DND-41 (cell line): ENCODE measurements at regions not wholly inside any gene's neighbourhood (a gene's known extent, or its start where the extent isn't known, plus 50 kb on each side); places are given as distances from the start of the nearest gene placed in this dataset.

Source experiments
- ATAC-seq: fragments of 200-7000 bp; cut with Tn5 transposase; 3 replicates; pipeline ENCODE4 v1.9.1; 2021; ENCODE audit warnings: low read depth; ENCODE audit not compliant: insufficient read depth
- DNase-seq: peaks from one replicate; pipeline ENCODE4 v3.0.0-alpha.2; 2020
- H2AFZ ChIP-seq: 2 replicates; pipeline ENCODE4 v1.6.0; 2012; ENCODE audit warnings: low read depth, low read length
- H3K27ac ChIP-seq: 2 replicates; pipeline ENCODE4 v1.5.1; 2012; ENCODE audit warnings: low read length, inconsistent platforms
- H3K27me3 ChIP-seq: fragments of 200-600 bp; sonication (generic); 2 replicates; pipeline ENCODE4 v1.6.0; 2012; ENCODE audit warnings: low read length, mild to moderate bottlenecking, inconsistent platforms; ENCODE audit not compliant: insufficient read depth, poor library complexity
- H3K36me3 ChIP-seq: 2 replicates; pipeline ENCODE4 v1.5.1; 2012; ENCODE audit warnings: low read length, inconsistent platforms; ENCODE audit not compliant: insufficient read depth
- H3K4me1 ChIP-seq: 2 replicates; pipeline ENCODE4 v1.5.1; 2012; ENCODE audit warnings: mild to moderate bottlenecking, low read length; ENCODE audit not compliant: insufficient read depth
- H3K4me2 ChIP-seq: 2 replicates; pipeline ENCODE4 v1.6.0; 2012; ENCODE audit warnings: mild to moderate bottlenecking, moderate library complexity, low read length, inconsistent platforms; ENCODE audit not compliant: insufficient read depth
- H3K4me3 ChIP-seq, 2 experiments: fragments of 200-600 bp in 1 of 2; shearing (Covaris generic) in 1 of 2; 2 replicates each; pipeline ENCODE4 v1.5.1; 2012 to 2016; ENCODE audit warnings: inconsistent platforms in 2 of 2, low read length in 2 of 2, mild to moderate bottlenecking in 2 of 2, low read depth in 1 of 2, moderate library complexity in 1 of 2
- H3K79me2 ChIP-seq: 2 replicates; pipeline ENCODE4 v1.6.0; 2012; ENCODE audit warnings: low read length, inconsistent platforms; ENCODE audit not compliant: insufficient read depth
- H3K9ac ChIP-seq: 2 replicates; pipeline ENCODE4 v1.6.0; 2012; ENCODE audit warnings: low read depth, mild to moderate bottlenecking, inconsistent platforms, low read length, moderate library complexity
- H3K9me3 ChIP-seq: 2 replicates; pipeline ENCODE4 v1.5.1; 2012; ENCODE audit warnings: low read length, moderate library complexity, mild to moderate bottlenecking, inconsistent platforms; ENCODE audit not compliant: insufficient read depth, severe bottlenecking
- H4K20me1 ChIP-seq: 2 replicates; pipeline ENCODE4 v1.6.0; 2012; ENCODE audit warnings: low read length; ENCODE audit not compliant: insufficient read depth
- EZH2 ChIP-seq: IDR thresholded peaks from 3 replicates; pipeline ENCODE4 v1.6.1; 2012; ENCODE audit warnings: borderline replicate concordance, low read depth, mild to moderate bottlenecking, moderate library complexity, low read length, inconsistent platforms; ENCODE audit not compliant: severe bottlenecking
- TF ChIP-seq, protein P1 (sequence below): IDR thresholded peaks from 2 replicates; pipeline ENCODE4 v1.5.1; 2012; ENCODE audit warnings: borderline replicate concordance, low read length, moderate library complexity, mild to moderate bottlenecking; ENCODE audit not compliant: poor library complexity, severe bottlenecking; ENCODE audit errors: extremely low read depth

DNA sequence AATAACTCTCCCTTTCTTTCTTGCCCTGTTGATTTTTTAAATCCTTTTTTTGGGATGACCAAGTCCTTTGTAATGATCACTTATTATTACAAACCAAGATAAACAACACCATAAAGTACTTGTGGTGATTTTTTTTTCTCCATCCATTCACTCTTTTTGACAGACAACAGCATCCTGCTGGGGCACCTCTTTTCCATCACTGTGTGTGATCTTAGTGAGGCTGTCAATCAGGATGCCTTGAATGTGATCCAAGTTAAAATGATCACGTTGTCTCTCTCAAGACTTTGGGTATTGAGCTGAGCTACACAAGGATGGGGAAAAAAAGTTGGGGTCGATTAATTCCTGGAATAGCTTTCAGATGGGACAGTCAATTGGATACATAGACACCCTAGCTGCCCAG lies 73.6 kb upstream of the PPP2R2B start:
- peaks cover 3% of the 10 kb centered on the region for H3K27me3 ChIP-seq
- H3K4me3 ChIP-seq: no peak overlapping the region
- no peaks in the 10 kb centered on the region for H4K20me1 ChIP-seq
- no peaks in the 10 kb centered on the region for H3K79me2 ChIP-seq
- H3K4me2 ChIP-seq: no peak overlapping the region
- DNase-seq (no peak), ATAC-seq (no peak)
- H3K9me3 ChIP-seq: no peaks in the 10 kb centered on the region
- no peaks in the 10 kb centered on the region for H3K36me3 ChIP-seq
- H3K27ac ChIP-seq: no peak overlapping the region
- H2AFZ ChIP-seq: no peak overlapping the region
- TF ChIP-seq, protein P1, sequence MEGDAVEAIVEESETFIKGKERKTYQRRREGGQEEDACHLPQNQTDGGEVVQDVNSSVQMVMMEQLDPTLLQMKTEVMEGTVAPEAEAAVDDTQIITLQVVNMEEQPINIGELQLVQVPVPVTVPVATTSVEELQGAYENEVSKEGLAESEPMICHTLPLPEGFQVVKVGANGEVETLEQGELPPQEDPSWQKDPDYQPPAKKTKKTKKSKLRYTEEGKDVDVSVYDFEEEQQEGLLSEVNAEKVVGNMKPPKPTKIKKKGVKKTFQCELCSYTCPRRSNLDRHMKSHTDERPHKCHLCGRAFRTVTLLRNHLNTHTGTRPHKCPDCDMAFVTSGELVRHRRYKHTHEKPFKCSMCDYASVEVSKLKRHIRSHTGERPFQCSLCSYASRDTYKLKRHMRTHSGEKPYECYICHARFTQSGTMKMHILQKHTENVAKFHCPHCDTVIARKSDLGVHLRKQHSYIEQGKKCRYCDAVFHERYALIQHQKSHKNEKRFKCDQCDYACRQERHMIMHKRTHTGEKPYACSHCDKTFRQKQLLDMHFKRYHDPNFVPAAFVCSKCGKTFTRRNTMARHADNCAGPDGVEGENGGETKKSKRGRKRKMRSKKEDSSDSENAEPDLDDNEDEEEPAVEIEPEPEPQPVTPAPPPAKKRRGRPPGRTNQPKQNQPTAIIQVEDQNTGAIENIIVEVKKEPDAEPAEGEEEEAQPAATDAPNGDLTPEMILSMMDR: no peak
- no peak overlapping the region for H3K9ac ChIP-seq
- no peaks in the 10 kb centered on the region for H3K4me1 ChIP-seq

GRCh38 chr5:146956217-146956616 lies 77.7 kb upstream of the PPP2R2B start:
- H3K4me1 ChIP-seq: no peaks in the 10 kb centered on the region
- H3K9ac ChIP-seq: no peak overlapping the region
- TF ChIP-seq EZH2: no peak
- TF ChIP-seq, protein P1: no peak
- no peak for DNase-seq
- H3K27me3 ChIP-seq: peaks cover 4% of the 10 kb centered on the region
- H3K36me3 ChIP-seq: no peaks in the 10 kb centered on the region
- no peak overlapping the region for H3K4me3 ChIP-seq
- no peak overlapping the region for H2AFZ ChIP-seq
- no peaks in the 10 kb centered on the region for H3K79me2 ChIP-seq
- no peak overlapping the region for H3K27ac ChIP-seq
- H4K20me1 ChIP-seq: no peaks in the 10 kb centered on the region
- no peaks in the 10 kb centered on the region for H3K9me3 ChIP-seq
- no peak for ATAC-seq
- H3K4me2 ChIP-seq: no peak overlapping the region

- no peaks in the 10 kb centered on the region for H3K4me1 ChIP-seq
- H3K9ac ChIP-seq: no peak overlapping the region
- H3K4me3 ChIP-seq: no peak overlapping the region
- no peaks in the 10 kb centered on the region for H3K36me3 ChIP-seq
- no peak overlapping the region for H3K4me2 ChIP-seq
- H3K27ac ChIP-seq: no peak overlapping the region
- DNase-seq (no peak), ATAC-seq (no peak)
- no peaks in the 10 kb centered on the region for H3K9me3 ChIP-seq
- peaks cover 4% of the 10 kb centered on the region for H3K27me3 ChIP-seq
- no peaks in the 10 kb centered on the region for H4K20me1 ChIP-seq
- no peak overlapping the region for H2AFZ ChIP-seq
- TF ChIP-seq, protein P1: no peak
- no peak for TF ChIP-seq EZH2
- no peaks in the 10 kb centered on the region for H3K79me2 ChIP-seq
Measured at GRCh38 chr5:146959360-146959759, 80.8 kb upstream of the PPP2R2B start.

DNA sequence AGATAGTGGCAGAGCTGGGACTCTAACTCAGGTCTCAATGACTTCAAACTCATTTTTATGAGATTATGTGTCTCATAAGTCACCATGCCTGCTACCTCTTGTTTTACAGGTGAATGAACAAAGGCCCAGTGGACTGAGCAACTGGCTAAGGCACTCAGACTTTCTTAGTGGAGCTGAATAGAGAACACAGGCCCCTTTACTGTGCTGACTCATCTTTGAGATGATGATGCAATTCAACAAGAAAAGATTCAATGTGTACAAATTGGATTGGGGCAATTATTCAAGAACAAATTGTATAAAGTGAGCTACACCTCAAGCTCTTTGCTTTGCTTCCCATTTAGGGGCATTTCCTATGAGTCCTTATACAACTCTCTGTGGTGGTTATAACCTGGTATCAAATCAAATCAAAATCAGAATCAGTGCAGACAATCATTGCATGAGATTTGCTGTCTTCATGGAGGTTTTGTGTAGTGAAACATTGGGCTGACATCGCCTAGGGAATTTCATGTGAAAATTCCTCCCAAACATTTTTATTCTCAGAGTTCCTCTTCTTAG lies 84.3 kb upstream of the PPP2R2B start:
- DNase-seq (no peak), ATAC-seq (no peak)
- Histone ChIP-seq H3K9me3 (no peaks in the 10 kb centered on the region), H4K20me1 (no peaks in the 10 kb centered on the region), H3K4me1 (no peaks in the 10 kb centered on the region), H3K4me2 (no peak overlapping the region), H3K27me3 (peaks cover 3% of the 10 kb centered on the region), H2AFZ (no peak overlapping the region), H3K36me3 (no peaks in the 10 kb centered on the region), H3K79me2 (no peaks in the 10 kb centered on the region), H3K27ac (no peak overlapping the region), H3K9ac (no peak overlapping the region), H3K4me3 (no peak overlapping the region)
- TF ChIP-seq, protein P1: no peak
- TF ChIP-seq EZH2: no peak
